H9 (cell line): ENCODE measurements at regions not wholly inside any gene's neighbourhood (a gene's known extent, or its start where the extent isn't known, plus 50 kb on each side); places are given as distances from the start of the nearest gene placed in this dataset.

Experiments
- DNase-seq: peaks from one replicate; pipeline ENCODE4 v3.0.0-alpha.2; 2017
- H2AFZ ChIP-seq: one replicate; pipeline ENCODE4 v1.6.1; 2013; ENCODE audit warnings: mild to moderate bottlenecking, low read length, control low read depth, moderate library complexity
- H2AK5ac ChIP-seq: 2 replicates; pipeline ENCODE4 v1.6.1; 2013; ENCODE audit warnings: low read length, control low read depth, mixed read lengths; ENCODE audit not compliant: insufficient read length
- H2BK120ac ChIP-seq: one replicate; pipeline ENCODE4 v1.6.1; 2013; ENCODE audit warnings: low read depth, mild to moderate bottlenecking, low read length, control low read depth, inconsistent platforms; ENCODE audit not compliant: poor library complexity, severe bottlenecking
- H2BK12ac ChIP-seq: 2 replicates; pipeline ENCODE4 v1.6.1; 2013; ENCODE audit warnings: low read length, control low read depth, mixed read lengths, low read depth; ENCODE audit not compliant: insufficient read length
- H2BK15ac ChIP-seq: 2 replicates; pipeline ENCODE4 v1.6.1; 2013; ENCODE audit warnings: low read depth, low read length, control low read depth
- H2BK20ac ChIP-seq: one replicate; pipeline ENCODE4 v1.6.1; 2013; ENCODE audit warnings: low read depth, mild to moderate bottlenecking, low read length, control low read depth, inconsistent platforms; ENCODE audit not compliant: poor library complexity, severe bottlenecking
- H2BK5ac ChIP-seq: 2 replicates; pipeline ENCODE4 v1.6.1; 2013; ENCODE audit warnings: low read length, control low read depth, mixed read lengths; ENCODE audit not compliant: insufficient read length
- H3K14ac ChIP-seq: 2 replicates; pipeline ENCODE4 v1.6.1; 2013; ENCODE audit warnings: low read length, control low read depth; ENCODE audit not compliant: insufficient read depth
- H3K18ac ChIP-seq: 2 replicates; pipeline ENCODE4 v1.6.1; 2013; ENCODE audit warnings: low read depth, mild to moderate bottlenecking, mixed read lengths, low read length, control low read depth; ENCODE audit not compliant: insufficient read length
- H3K23ac ChIP-seq: 2 replicates; pipeline ENCODE4 v1.6.1; 2013; ENCODE audit warnings: low read length, control low read depth, mixed read lengths, low read depth; ENCODE audit not compliant: insufficient read length
- H3K23me2 ChIP-seq: 2 replicates; pipeline ENCODE4 v1.6.1; 2013; ENCODE audit warnings: low read depth, mild to moderate bottlenecking, mixed read lengths, low read length, control low read depth; ENCODE audit not compliant: insufficient read length, poor library complexity, severe bottlenecking
- H3K27ac ChIP-seq: 2 replicates; pipeline ENCODE4 v1.5.1; 2013; ENCODE audit warnings: low read length, control low read depth, mixed read lengths, low read depth; ENCODE audit not compliant: insufficient read length
- H3K27me3 ChIP-seq: 2 replicates; pipeline ENCODE4 v1.6.1; 2013; ENCODE audit warnings: low read length, control low read depth, inconsistent platforms; ENCODE audit not compliant: insufficient read depth
- H3K4ac ChIP-seq: 2 replicates; pipeline ENCODE4 v1.6.1; 2013; ENCODE audit warnings: low read depth, mild to moderate bottlenecking, control low read depth, inconsistent platforms, low read length, moderate library complexity
- H3K4me1 ChIP-seq: 2 replicates; pipeline ENCODE4 v1.6.1; 2013; ENCODE audit warnings: low read length, control low read depth, inconsistent platforms; ENCODE audit not compliant: insufficient read depth
- H3K4me2 ChIP-seq: 2 replicates; pipeline ENCODE4 v1.6.1; 2013; ENCODE audit warnings: low read length, control low read depth, mixed read lengths; ENCODE audit not compliant: insufficient read length, insufficient read depth
- H3K56ac ChIP-seq: 2 replicates; pipeline ENCODE4 v1.6.1; 2013; ENCODE audit warnings: low read depth, mild to moderate bottlenecking, mixed read lengths, low read length, control low read depth; ENCODE audit not compliant: insufficient read length
- H3K79me1 ChIP-seq: 2 replicates; pipeline ENCODE4 v1.6.1; 2013; ENCODE audit warnings: low read depth, mild to moderate bottlenecking, moderate library complexity, low read length, control low read depth, inconsistent platforms; ENCODE audit not compliant: insufficient read depth, poor library complexity, severe bottlenecking
- H3K79me2 ChIP-seq: 2 replicates; pipeline ENCODE4 v1.6.1; 2013; ENCODE audit warnings: low read length, control low read depth, inconsistent platforms; ENCODE audit not compliant: insufficient read depth
- H3K9ac ChIP-seq: 2 replicates; pipeline ENCODE4 v1.6.1; 2013; ENCODE audit warnings: low read length, control low read depth, mixed read lengths; ENCODE audit not compliant: insufficient read length; ENCODE audit errors: extremely low read depth
- H3K9me3 ChIP-seq: one replicate; pipeline ENCODE4 v1.6.1; 2013; ENCODE audit warnings: low read depth, low read length, inconsistent platforms; ENCODE audit not compliant: control insufficient read depth
- H3T11ph ChIP-seq: one replicate; pipeline ENCODE4 v1.6.1; 2013; ENCODE audit warnings: mild to moderate bottlenecking, low read length, control low read depth, inconsistent platforms
- H4K20me1 ChIP-seq: one replicate; pipeline ENCODE4 v1.6.1; 2013; ENCODE audit not compliant: control insufficient read depth, insufficient read length, insufficient read depth
- H4K5ac ChIP-seq: 2 replicates; pipeline ENCODE4 v1.6.1; 2013; ENCODE audit warnings: low read depth, mild to moderate bottlenecking, mixed read lengths, low read length, control low read depth; ENCODE audit not compliant: insufficient read length
- H4K8ac ChIP-seq: replicated peaks from 2 replicates; pipeline ENCODE4 v1.6.1; 2013; ENCODE audit warnings: low read length, control low read depth, mixed read lengths, low read depth; ENCODE audit not compliant: insufficient read length
- H4K91ac ChIP-seq: 2 replicates; pipeline ENCODE4 v1.6.1; 2013; ENCODE audit warnings: low read depth, mild to moderate bottlenecking, moderate library complexity, mixed read lengths, low read length, control low read depth; ENCODE audit not compliant: insufficient read length
- H3K27ac Mint-ChIP-seq, 3 experiments: 2 replicates in 2 of 3; 3 replicates in 1 of 3; pipeline ENCODE4 v1.8.0; 2020 to 2021; ENCODE audit warnings: mixed read lengths in 3 of 3, mild to moderate bottlenecking in 1 of 3, moderate library complexity in 1 of 3
- H3K27me3 Mint-ChIP-seq: 2 replicates; pipeline ENCODE4 v1.8.0; 2021; ENCODE audit warnings: low read depth, mild to moderate bottlenecking, moderate library complexity, mixed read lengths
- H3K36me3 Mint-ChIP-seq, 3 experiments: 2 replicates in 2 of 3; 3 replicates in 1 of 3; pipeline ENCODE4 v1.8.0; 2020 to 2021; ENCODE audit warnings: low read depth in 3 of 3, mixed read lengths in 3 of 3; ENCODE audit not compliant: insufficient read depth in 1 of 3
- H3K4me1 Mint-ChIP-seq, 2 experiments: 2 replicates each; pipeline ENCODE4 v1.8.0; 2020; ENCODE audit warnings: mixed read lengths in 2 of 2
- H3K4me3 Mint-ChIP-seq, 2 experiments: 2 replicates in 1 of 2; 3 replicates in 1 of 2; pipeline ENCODE4 v1.8.0; 2020 to 2021; ENCODE audit warnings: mild to moderate bottlenecking in 2 of 2, mixed read lengths in 2 of 2, moderate library complexity in 1 of 2
- H3K9me3 Mint-ChIP-seq, 2 experiments: 2 replicates in 1 of 2; 3 replicates in 1 of 2; pipeline ENCODE4 v1.8.0; 2020; ENCODE audit warnings: mild to moderate bottlenecking in 2 of 2, mixed read lengths in 2 of 2, moderate library complexity in 1 of 2
- WGBS: extraction: QIAGEN DNeasy Blood & Tissue Kit; methylation state at CpG from one replicate; pipeline ENCODE4 v1.1.7; 2013; ENCODE audit warnings: missing lambda C conversion rate, low lambda C conversion rate, mixed read lengths; ENCODE audit not compliant: insufficient read length; ENCODE audit errors: extremely low coverage; 5-methylcytosine and 5-hydroxymethylcytosine counted together
- TF ChIP-seq, protein P1 (sequence below): fragments of 200-600 bp; sonication (generic); conservative IDR thresholded peaks from 3 replicates; pipeline ENCODE4 v1.8.0; 2021; ENCODE audit warnings: antibody characterized with exemption, mild to moderate bottlenecking

GRCh38 chr1:119204961-119205357, 64.5 kb upstream of the WARS2 start:
- Histone ChIP-seq H2AFZ (no peak overlapping the region), H3K23me2 (no peaks in the 10 kb centered on the region), H3K79me2 (no peaks in the 10 kb centered on the region), H2BK20ac (no peak overlapping the region), H4K20me1 (no peaks in the 10 kb centered on the region), H2BK120ac (no peak overlapping the region), H2BK12ac (no peak overlapping the region), H3K4me2 (no peak overlapping the region), H3K4me1 (no peaks in the 10 kb centered on the region), H3K18ac (no peak overlapping the region), H2BK5ac (no peak overlapping the region), H3K56ac (no peak overlapping the region), H3K23ac (no peak overlapping the region), H4K5ac (no peak overlapping the region), H4K91ac (no peak overlapping the region), H2BK15ac (no peak overlapping the region), H3T11ph (no peak overlapping the region), H3K4ac (no peak overlapping the region), H4K8ac (no peak overlapping the region), H3K27me3 (no peaks in the 10 kb centered on the region), H3K27ac (no peak overlapping the region), H2AK5ac (no peak overlapping the region), H3K14ac (no peak overlapping the region), H3K9me3 (no peaks in the 10 kb centered on the region), H3K9ac (no peak overlapping the region), H3K79me1 (no peaks in the 10 kb centered on the region)
- H3K27me3 Mint-ChIP-seq = no peaks in the 10 kb centered on the region
- H3K36me3 Mint-ChIP-seq = peaks cover 0 to 4% (median 0%) of the 10 kb centered on the region in 3 experiments; a peak in 2 of 7 replicates
- no CpG with 5 or more reads among the region's 1 CpG for WGBS
- no peak overlapping the region for H3K4me3 Mint-ChIP-seq
- peaks cover 5 to 7% of the 10 kb centered on the region in 2 experiments; a peak in 4 of 5 replicates for H3K9me3 Mint-ChIP-seq
- H3K27ac Mint-ChIP-seq = no peak overlapping the region
- H3K4me1 Mint-ChIP-seq = no peaks in the 10 kb centered on the region
- no peak for DNase-seq
- TF ChIP-seq, protein P1, sequence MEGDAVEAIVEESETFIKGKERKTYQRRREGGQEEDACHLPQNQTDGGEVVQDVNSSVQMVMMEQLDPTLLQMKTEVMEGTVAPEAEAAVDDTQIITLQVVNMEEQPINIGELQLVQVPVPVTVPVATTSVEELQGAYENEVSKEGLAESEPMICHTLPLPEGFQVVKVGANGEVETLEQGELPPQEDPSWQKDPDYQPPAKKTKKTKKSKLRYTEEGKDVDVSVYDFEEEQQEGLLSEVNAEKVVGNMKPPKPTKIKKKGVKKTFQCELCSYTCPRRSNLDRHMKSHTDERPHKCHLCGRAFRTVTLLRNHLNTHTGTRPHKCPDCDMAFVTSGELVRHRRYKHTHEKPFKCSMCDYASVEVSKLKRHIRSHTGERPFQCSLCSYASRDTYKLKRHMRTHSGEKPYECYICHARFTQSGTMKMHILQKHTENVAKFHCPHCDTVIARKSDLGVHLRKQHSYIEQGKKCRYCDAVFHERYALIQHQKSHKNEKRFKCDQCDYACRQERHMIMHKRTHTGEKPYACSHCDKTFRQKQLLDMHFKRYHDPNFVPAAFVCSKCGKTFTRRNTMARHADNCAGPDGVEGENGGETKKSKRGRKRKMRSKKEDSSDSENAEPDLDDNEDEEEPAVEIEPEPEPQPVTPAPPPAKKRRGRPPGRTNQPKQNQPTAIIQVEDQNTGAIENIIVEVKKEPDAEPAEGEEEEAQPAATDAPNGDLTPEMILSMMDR = no peak
